ENCODE measurements at regions not wholly inside any gene's neighbourhood (a gene's known extent, or its start where the extent isn't known, plus 50 kb on each side); places are given as distances from the start of the nearest gene placed in this dataset.
"Not testable (repeated sequence)": the region's sequence is repeated elsewhere in the genome, so short reads cannot be mapped to it uniquely, and the experiment has no call there.

GRCh38 chr20:51960047-51960675 lies 157.8 kb upstream of the SALL4 start:
- DNase-seq (ENCODE audit: low read depth in 2 of 3, low spot score in 1 of 3) = no peak

DNA sequence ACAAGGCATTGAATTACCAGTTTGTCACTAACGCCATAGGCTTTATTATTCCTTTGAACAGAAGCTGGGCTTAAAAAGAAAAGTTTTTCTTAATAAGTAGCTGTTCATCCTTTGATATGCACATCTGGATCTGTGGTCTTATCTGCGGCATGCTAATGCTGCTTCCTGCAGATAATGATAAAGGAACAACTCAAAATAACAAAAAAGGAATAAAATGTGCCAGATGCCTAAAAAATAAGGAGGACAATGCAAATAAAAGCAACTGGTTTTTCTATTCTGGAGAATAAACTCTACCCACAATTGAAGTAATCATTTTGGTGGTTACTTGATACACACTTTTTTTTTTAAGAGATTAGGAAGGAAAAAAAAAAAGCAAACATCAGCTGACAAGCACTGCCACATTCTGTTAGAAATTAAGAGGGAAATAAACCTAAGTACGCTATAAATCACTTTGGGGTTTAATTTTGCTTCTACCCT lies 156.8 kb upstream of the SALL4 start:
- DNase-seq (ENCODE audit: low read depth in 2 of 3, low spot score in 1 of 3) = no peak

GRCh38 chr20:51958099-51959065 lies 156.1 kb upstream of the SALL4 start:
- DNase-seq (ENCODE audit: low read depth in 2 of 3, low spot score in 1 of 3) = no peak

GRCh38 chr20:51955756-51956155 lies 153.4 kb upstream of the SALL4 start:
- no peak for DNase-seq (ENCODE audit: low read depth in 2 of 3, low spot score in 1 of 3)

- DNase-seq (ENCODE audit: low read depth in 2 of 3, low spot score in 1 of 3) = no peak
These were observed 151.5 kb upstream of the SALL4 start for GRCh38 chr20:51953731-51954340.

DNA sequence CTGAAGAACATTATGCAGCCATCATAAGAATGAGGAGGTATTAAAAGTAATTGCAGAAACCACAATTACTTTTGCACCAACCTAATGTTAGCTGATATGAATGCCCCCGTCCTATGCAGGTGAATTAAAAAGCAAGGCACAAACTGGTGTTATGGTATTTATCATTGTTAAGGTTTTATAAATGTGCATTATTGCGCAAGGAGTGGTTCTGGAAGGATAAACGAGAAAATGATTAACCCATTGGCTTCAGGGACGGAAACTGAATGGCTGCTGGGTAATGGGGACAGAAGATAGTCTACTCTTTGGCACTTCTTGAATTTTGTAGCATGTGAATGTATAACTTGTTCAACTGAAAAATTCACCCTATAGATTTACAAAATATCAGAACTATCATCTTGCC lies 148.6 kb upstream of the SALL4 start:
- no peak for DNase-seq (ENCODE audit: low read depth in 2 of 3, low spot score in 1 of 3)

GRCh38 chr20:51946586-51946985 lies 144.3 kb upstream of the SALL4 start:
- no peak for DNase-seq (ENCODE audit: low read depth in 2 of 3, low spot score in 1 of 3)

DNA sequence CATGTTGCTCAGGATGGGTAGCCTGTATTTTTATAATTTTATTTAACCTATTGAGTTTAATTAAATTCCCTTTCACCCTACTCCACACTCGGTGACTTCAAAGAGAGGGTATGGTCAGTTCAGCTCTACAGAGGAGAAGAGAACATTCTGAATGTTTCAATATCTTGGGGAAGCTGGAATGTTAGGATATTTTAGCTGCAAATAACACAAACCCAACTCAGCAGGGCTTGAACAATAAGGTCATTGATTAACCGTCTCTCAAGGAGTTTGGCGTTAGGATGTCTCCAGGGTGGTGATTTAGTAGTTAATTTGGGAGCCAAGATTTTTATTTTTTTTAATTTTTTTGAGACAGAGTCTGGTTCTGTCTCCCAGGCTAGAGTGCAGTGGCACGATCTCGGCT lies 143.6 kb upstream of the SALL4 start:
- no peak for DNase-seq (ENCODE audit: low read depth in 2 of 3, low spot score in 1 of 3)

GRCh38 chr20:51945177-51945576 lies 142.9 kb upstream of the SALL4 start:
- no peak for DNase-seq (ENCODE audit: low read depth in 2 of 3, low spot score in 1 of 3)

GRCh38 chr20:51943761-51944160 lies 141.4 kb upstream of the SALL4 start:
- no peak for DNase-seq (ENCODE audit: low read depth in 2 of 3, low spot score in 1 of 3)

DNA sequence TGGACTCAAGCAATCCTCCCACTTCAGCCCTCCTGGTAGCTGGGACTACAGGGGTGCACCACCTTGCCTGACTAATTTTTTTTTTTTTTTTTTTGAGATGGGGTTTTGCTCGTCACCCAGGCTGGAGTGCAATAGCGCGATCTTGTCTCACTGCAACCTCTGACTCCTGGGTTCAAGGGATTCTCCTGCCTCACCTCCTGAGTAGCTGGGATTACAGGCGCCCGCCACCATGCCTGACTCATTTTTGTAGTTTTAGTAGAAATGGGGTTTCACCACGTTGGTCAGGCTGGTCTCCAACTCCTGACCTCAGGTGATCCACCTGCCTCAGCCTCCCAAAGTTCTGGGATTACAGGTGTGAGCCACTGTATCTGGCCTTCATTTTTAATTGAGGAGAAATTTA lies 141.0 kb upstream of the SALL4 start:
- DNase-seq (ENCODE audit: low read depth in 2 of 3, low spot score in 1 of 3) = not testable (repeated sequence)

GRCh38 chr20:51941503-51941902 lies 139.2 kb upstream of the SALL4 start:
- DNase-seq (ENCODE audit: low read depth in 2 of 3, low spot score in 1 of 3) = no peak

- DNase-seq (ENCODE audit: low read depth in 2 of 3, low spot score in 1 of 3) = no peak
These were observed 136.9 kb upstream of the SALL4 start for GRCh38 chr20:51939259-51939585.

- no peak for DNase-seq (ENCODE audit: low read depth in 2 of 3, low spot score in 1 of 3)
These were observed 136.4 kb upstream of the SALL4 start for GRCh38 chr20:51938559-51939258.

DNA sequence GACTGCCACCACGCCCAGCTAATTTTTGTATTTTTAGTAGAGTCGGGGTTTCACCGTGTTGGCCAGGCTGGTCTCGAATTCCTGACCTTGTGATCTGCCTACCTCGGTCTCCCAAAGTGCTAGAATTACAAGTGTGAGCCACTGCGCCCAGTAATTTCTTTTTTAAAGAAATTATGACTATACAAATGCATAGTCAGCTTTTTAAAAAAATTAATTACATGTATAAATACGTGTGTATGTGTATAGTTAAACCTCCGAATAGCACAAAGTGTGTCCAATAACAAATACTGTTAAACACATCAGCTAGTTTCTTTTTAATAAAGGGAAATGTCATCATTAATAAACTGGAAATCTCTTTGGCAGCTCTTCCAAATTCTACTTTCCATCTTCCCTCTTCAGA lies 135.5 kb upstream of the SALL4 start:
- DNase-seq (ENCODE audit: low read depth in 2 of 3, low spot score in 1 of 3) = no peak

- no peak for DNase-seq (ENCODE audit: low read depth in 2 of 3, low spot score in 1 of 3)
These were observed 134.1 kb upstream of the SALL4 start for GRCh38 chr20:51936377-51936776.

DNA sequence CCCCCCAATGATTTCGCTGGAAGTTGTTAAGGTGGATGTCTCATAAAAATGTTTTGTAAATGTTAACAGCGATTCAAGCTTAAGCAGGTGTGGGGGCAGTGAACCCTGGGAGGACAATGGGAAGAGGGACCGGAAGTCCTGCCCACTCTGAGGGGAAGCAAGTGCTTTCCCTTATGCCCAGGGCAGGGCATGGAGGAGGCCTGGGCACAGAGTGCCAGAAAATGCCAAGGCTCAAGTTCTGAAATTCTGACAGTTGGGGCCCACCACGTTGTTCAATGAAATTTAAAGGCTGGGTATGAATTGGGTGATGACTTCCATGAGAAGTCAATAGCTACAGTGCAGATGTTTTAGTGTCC lies 132.7 kb upstream of the SALL4 start:
- no peak for DNase-seq (ENCODE audit: low read depth in 2 of 3, low spot score in 1 of 3)

- no peak for DNase-seq (ENCODE audit: low read depth in 2 of 3, low spot score in 1 of 3)
These were observed 132.1 kb upstream of the SALL4 start for GRCh38 chr20:51934301-51935002.

GRCh38 chr20:51931371-51931781 lies 129.1 kb upstream of the SALL4 start:
- no peak for DNase-seq (ENCODE audit: low read depth in 2 of 3, low spot score in 1 of 3)

GRCh38 chr20:51930775-51931174 lies 128.5 kb upstream of the SALL4 start:
- DNase-seq (ENCODE audit: low read depth in 2 of 3, low spot score in 1 of 3) = no peak

GRCh38 chr20:51928931-51929330 lies 126.6 kb upstream of the SALL4 start:
- no peak for DNase-seq (ENCODE audit: low read depth in 2 of 3, low spot score in 1 of 3)

Data from stimulated activated CD4-positive, alpha-beta T cell treated with anti-CD3 and anti-CD28 coated beads, Interleukin-12 subunit alpha, Interleukin-12 subunit beta, amount 100 ng/mL, for 48 hours (primary cell).